Astrocyte (in vitro differentiated cells and primary cell): ENCODE measurements at regions not wholly inside any gene's neighbourhood (a gene's known extent, or its start where the extent isn't known, plus 50 kb on each side); places are given as distances from the start of the nearest gene placed in this dataset.

Source experiments
- CTCF ChIP-seq: IDR thresholded peaks from 2 replicates; pipeline ENCODE4 v1.5.1; 2011; ENCODE audit warnings: low read depth, mild to moderate bottlenecking, inconsistent platforms, low read length, moderate library complexity; ENCODE audit not compliant: insufficient read depth
- EZH2 ChIP-seq: IDR thresholded peaks from 2 replicates; pipeline ENCODE4 v1.6.1; 2012; ENCODE audit warnings: mild to moderate bottlenecking, low read length, inconsistent platforms; ENCODE audit not compliant: insufficient read depth

- TF ChIP-seq CTCF (no peak), EZH2 (no peak)
These were observed 198.0 kb upstream of the SYT1 start for GRCh38 chr12:78666584-78666983.
